ENCODE measurements at regions not wholly inside any gene's neighbourhood (a gene's known extent, or its start where the extent isn't known, plus 50 kb on each side); places are given as distances from the start of the nearest gene placed in this dataset.
"Not testable (repeated sequence)": the region's sequence is repeated elsewhere in the genome, so short reads cannot be mapped to it uniquely, and the experiment has no call there.

GRCh38 chr2:52327641-52328040 is 1295.7 kb upstream of the NRXN1 start:
- no peaks in the 10 kb centered on the region for H3K4me1 Mint-ChIP-seq
- H3K36me3 Mint-ChIP-seq (ENCODE audit: low read depth): no peaks in the 10 kb centered on the region
- no peaks in the 10 kb centered on the region for H3K27me3 Mint-ChIP-seq
- no peak overlapping the region for H3K27ac Mint-ChIP-seq
- no peak overlapping the region for H3K4me3 Mint-ChIP-seq
- intact Hi-C loops (cut with micrococcal nuclease): no loop called here
- H3K9me3 Mint-ChIP-seq: no peaks in the 10 kb centered on the region
- DNase-seq: no peak

- Mint-ChIP-seq H3K4me3 (no peak overlapping the region), H3K27ac (no peak overlapping the region), H3K4me1 (no peaks in the 10 kb centered on the region), H3K27me3 (no peaks in the 10 kb centered on the region), H3K36me3 (ENCODE audit: low read depth) (no peaks in the 10 kb centered on the region), H3K9me3 (no peaks in the 10 kb centered on the region)
- no peak for DNase-seq
- intact Hi-C loops (cut with micrococcal nuclease): no loop called here
Measured at GRCh38 chr2:52314231-52314630, 1282.3 kb upstream of the NRXN1 start.

- no peak for DNase-seq
- H3K36me3 Mint-ChIP-seq (ENCODE audit: low read depth): no peaks in the 10 kb centered on the region
- no peaks in the 10 kb centered on the region for H3K27me3 Mint-ChIP-seq
- H3K27ac Mint-ChIP-seq: no peak overlapping the region
- H3K4me3 Mint-ChIP-seq: no peak overlapping the region
- intact Hi-C loops (cut with micrococcal nuclease): no loop called here
- H3K9me3 Mint-ChIP-seq: no peaks in the 10 kb centered on the region
- no peaks in the 10 kb centered on the region for H3K4me1 Mint-ChIP-seq
Measured at GRCh38 chr2:52312486-52312885, 1280.6 kb upstream of the NRXN1 start.

GRCh38 chr2:52311862-52312261 is 1279.9 kb upstream of the NRXN1 start:
- Mint-ChIP-seq H3K4me1 (no peaks in the 10 kb centered on the region), H3K36me3 (ENCODE audit: low read depth) (no peaks in the 10 kb centered on the region), H3K27me3 (no peaks in the 10 kb centered on the region), H3K27ac (no peak overlapping the region), H3K4me3 (no peak overlapping the region), H3K9me3 (no peaks in the 10 kb centered on the region)
- no peak for DNase-seq
- intact Hi-C loops (cut with micrococcal nuclease): no loop called here

- Mint-ChIP-seq H3K27me3 (no peaks in the 10 kb centered on the region), H3K4me3 (no peak overlapping the region), H3K9me3 (peaks cover 9% of the 10 kb centered on the region), H3K27ac (no peak overlapping the region), H3K36me3 (ENCODE audit: low read depth) (no peaks in the 10 kb centered on the region), H3K4me1 (no peaks in the 10 kb centered on the region)
- intact Hi-C loops (cut with micrococcal nuclease): no loop called here
- no peak for DNase-seq
Measured at GRCh38 chr2:52308156-52308555, 1276.2 kb upstream of the NRXN1 start.

GRCh38 chr2:52294628-52295027 is 1262.7 kb upstream of the NRXN1 start:
- intact Hi-C loops (cut with micrococcal nuclease): no loop called here
- no peaks in the 10 kb centered on the region for H3K27me3 Mint-ChIP-seq
- H3K4me1 Mint-ChIP-seq: no peaks in the 10 kb centered on the region
- H3K36me3 Mint-ChIP-seq (ENCODE audit: low read depth): no peaks in the 10 kb centered on the region
- H3K4me3 Mint-ChIP-seq: no peak overlapping the region
- no peak overlapping the region for H3K27ac Mint-ChIP-seq
- H3K9me3 Mint-ChIP-seq: no peaks in the 10 kb centered on the region
- no peak for DNase-seq

- Mint-ChIP-seq H3K4me3 (no peak overlapping the region), H3K4me1 (no peaks in the 10 kb centered on the region), H3K9me3 (no peaks in the 10 kb centered on the region), H3K27me3 (no peaks in the 10 kb centered on the region), H3K36me3 (ENCODE audit: low read depth) (no peaks in the 10 kb centered on the region), H3K27ac (no peak overlapping the region)
- no peak for DNase-seq
- intact Hi-C loops (cut with micrococcal nuclease): no loop called here
Measured at GRCh38 chr2:52292801-52293200, 1260.9 kb upstream of the NRXN1 start.

GRCh38 chr2:52289741-52290140 is 1257.8 kb upstream of the NRXN1 start:
- DNase-seq: no peak
- H3K36me3 Mint-ChIP-seq (ENCODE audit: low read depth): no peaks in the 10 kb centered on the region
- no peaks in the 10 kb centered on the region for H3K4me1 Mint-ChIP-seq
- H3K4me3 Mint-ChIP-seq: no peak overlapping the region
- intact Hi-C loops (cut with micrococcal nuclease): no loop called here
- no peaks in the 10 kb centered on the region for H3K9me3 Mint-ChIP-seq
- H3K27ac Mint-ChIP-seq: no peak overlapping the region
- H3K27me3 Mint-ChIP-seq: no peaks in the 10 kb centered on the region

- no peak for DNase-seq
- H3K9me3 Mint-ChIP-seq: peaks cover 5% of the 10 kb centered on the region
- H3K27ac Mint-ChIP-seq: no peak overlapping the region
- intact Hi-C loops (cut with micrococcal nuclease): no loop called here
- no peak overlapping the region for H3K4me3 Mint-ChIP-seq
- H3K4me1 Mint-ChIP-seq: no peaks in the 10 kb centered on the region
- H3K36me3 Mint-ChIP-seq (ENCODE audit: low read depth): no peaks in the 10 kb centered on the region
- no peaks in the 10 kb centered on the region for H3K27me3 Mint-ChIP-seq
Measured at GRCh38 chr2:52288596-52288995, 1256.7 kb upstream of the NRXN1 start.

- Mint-ChIP-seq H3K27ac (no peak overlapping the region), H3K27me3 (no peaks in the 10 kb centered on the region), H3K4me3 (no peak overlapping the region), H3K9me3 (peaks cover 12% of the 10 kb centered on the region), H3K4me1 (no peaks in the 10 kb centered on the region), H3K36me3 (ENCODE audit: low read depth) (no peaks in the 10 kb centered on the region)
- no peak for DNase-seq
- intact Hi-C loops (cut with micrococcal nuclease): no loop called here
Measured at GRCh38 chr2:52269696-52270485, 1238.0 kb upstream of the NRXN1 start.

- H3K9me3 Mint-ChIP-seq: peaks cover 7% of the 10 kb centered on the region
- H3K4me1 Mint-ChIP-seq: no peaks in the 10 kb centered on the region
- intact Hi-C loops (cut with micrococcal nuclease): no loop called here
- H3K27me3 Mint-ChIP-seq: no peaks in the 10 kb centered on the region
- H3K4me3 Mint-ChIP-seq: no peak overlapping the region
- no peak overlapping the region for H3K27ac Mint-ChIP-seq
- no peak for DNase-seq
- no peaks in the 10 kb centered on the region for H3K36me3 Mint-ChIP-seq (ENCODE audit: low read depth)
Measured at GRCh38 chr2:52264911-52265310, 1233.0 kb upstream of the NRXN1 start.

GRCh38 chr2:52264488-52264887 is 1232.6 kb upstream of the NRXN1 start:
- no peaks in the 10 kb centered on the region for H3K4me1 Mint-ChIP-seq
- no peak overlapping the region for H3K27ac Mint-ChIP-seq
- H3K27me3 Mint-ChIP-seq: no peaks in the 10 kb centered on the region
- DNase-seq: no peak
- no peaks in the 10 kb centered on the region for H3K36me3 Mint-ChIP-seq (ENCODE audit: low read depth)
- H3K9me3 Mint-ChIP-seq: peaks cover 7% of the 10 kb centered on the region
- H3K4me3 Mint-ChIP-seq: no peak overlapping the region
- intact Hi-C loops (cut with micrococcal nuclease): no loop called here

- Mint-ChIP-seq H3K27me3 (no peaks in the 10 kb centered on the region), H3K36me3 (ENCODE audit: low read depth) (no peaks in the 10 kb centered on the region), H3K4me3 (no peak overlapping the region), H3K27ac (no peak overlapping the region), H3K9me3 (peaks cover 3% of the 10 kb centered on the region), H3K4me1 (no peaks in the 10 kb centered on the region)
- intact Hi-C loops (cut with micrococcal nuclease): no loop called here
- DNase-seq: no peak
Measured at GRCh38 chr2:52260904-52261303, 1229.0 kb upstream of the NRXN1 start.

GRCh38 chr2:52258967-52259366 is 1227.0 kb upstream of the NRXN1 start:
- H3K27ac Mint-ChIP-seq; DNase-seq; H3K27me3 Mint-ChIP-seq; H3K9me3 Mint-ChIP-seq; H3K4me3 Mint-ChIP-seq; H3K36me3 Mint-ChIP-seq (ENCODE audit: low read depth); intact Hi-C loops (cut with micrococcal nuclease); H3K4me1 Mint-ChIP-seq: not testable (repeated sequence)

GRCh38 chr2:52258038-52258437 is 1226.1 kb upstream of the NRXN1 start:
- intact Hi-C loops (cut with micrococcal nuclease): no loop called here
- Mint-ChIP-seq H3K4me1 (no peaks in the 10 kb centered on the region), H3K27ac (no peak overlapping the region), H3K36me3 (ENCODE audit: low read depth) (no peaks in the 10 kb centered on the region), H3K4me3 (no peak overlapping the region), H3K9me3 (peaks cover under 1% of the 10 kb centered on the region), H3K27me3 (no peaks in the 10 kb centered on the region)
- no peak for DNase-seq
